HCT116 (cell line): ENCODE measurements at regions not wholly inside any gene's neighbourhood (a gene's known extent, or its start where the extent isn't known, plus 50 kb on each side); places are given as distances from the start of the nearest gene placed in this dataset.
"Not testable (repeated sequence)": the region's sequence is repeated elsewhere in the genome, so short reads cannot be mapped to it uniquely, and the experiment has no call there.

ENCODE experiments used
- ATF3 ChIP-seq: IDR thresholded peaks from 2 replicates; pipeline ENCODE4 v1.6.1; 2012
- CEBPB ChIP-seq: IDR thresholded peaks from 2 replicates; pipeline ENCODE4 v1.6.1; 2012; ENCODE audit warnings: low read depth
- EGR1 ChIP-seq: IDR thresholded peaks from 2 replicates; pipeline ENCODE4 v1.6.1; 2012; ENCODE audit warnings: low read depth
- EZH2 ChIP-seq: fragments of 200-600 bp; sonication (generic); IDR thresholded peaks from 2 replicates; pipeline ENCODE4 v1.6.1; 2017; ENCODE audit warnings: antibody characterized with exemption, mixed run types
- MAX ChIP-seq: IDR thresholded peaks from 2 replicates; pipeline ENCODE4 v1.6.1; 2012
- POLR2A ChIP-seq: IDR thresholded peaks from 2 replicates; pipeline ENCODE4 v1.7.0; 2011; ENCODE audit warnings: borderline replicate concordance; ENCODE audit not compliant: insufficient read depth, insufficient read length; ENCODE audit errors: extremely low read depth
- RAD21 ChIP-seq: IDR thresholded peaks from 2 replicates; pipeline ENCODE4 v1.6.1; 2012; ENCODE audit warnings: low read depth, mild to moderate bottlenecking
- REST ChIP-seq: IDR thresholded peaks from 2 replicates; pipeline ENCODE4 v1.6.1; 2012; ENCODE audit warnings: low read depth
- TCF7L2 ChIP-seq: IDR thresholded peaks from 2 replicates; pipeline ENCODE4 v1.7.0; 2011; ENCODE audit warnings: borderline replicate concordance, inconsistent platforms; ENCODE audit not compliant: insufficient read depth, insufficient read length; ENCODE audit errors: extremely low read depth
- YY1 ChIP-seq: IDR thresholded peaks from 2 replicates; pipeline ENCODE4 v1.6.1; 2011; ENCODE audit warnings: low read length, low read depth, moderate library complexity, mild to moderate bottlenecking; ENCODE audit not compliant: insufficient replicate concordance; ENCODE audit errors: extremely low read depth
- ZNF274 ChIP-seq: fragments of 200-500 bp; sonication (Bioruptor generic); IDR thresholded peaks from 2 replicates; pipeline ENCODE4 v1.6.1; 2014; ENCODE audit warnings: mild to moderate bottlenecking, low read depth, low read length, inconsistent platforms
- TF ChIP-seq, protein P1 (sequence below), 3 experiments: fragments of 200-600 bp in 1 of 3; sonication (generic) in 1 of 3; IDR thresholded peaks in 2 of 3; conservative IDR thresholded peaks in 1 of 3; 2 replicates each; pipeline ENCODE4 v1.5.1; 2012 to 2017; ENCODE audit warnings: low read depth in 2 of 3, low read length in 2 of 3, antibody characterized with exemption in 1 of 3, borderline replicate concordance in 1 of 3, control low read depth in 1 of 3, mild to moderate bottlenecking in 1 of 3, mixed read lengths in 1 of 3, mixed run types in 1 of 3, moderate library complexity in 1 of 3; ENCODE audit not compliant: insufficient read depth in 1 of 3

- TF ChIP-seq, protein P1, sequence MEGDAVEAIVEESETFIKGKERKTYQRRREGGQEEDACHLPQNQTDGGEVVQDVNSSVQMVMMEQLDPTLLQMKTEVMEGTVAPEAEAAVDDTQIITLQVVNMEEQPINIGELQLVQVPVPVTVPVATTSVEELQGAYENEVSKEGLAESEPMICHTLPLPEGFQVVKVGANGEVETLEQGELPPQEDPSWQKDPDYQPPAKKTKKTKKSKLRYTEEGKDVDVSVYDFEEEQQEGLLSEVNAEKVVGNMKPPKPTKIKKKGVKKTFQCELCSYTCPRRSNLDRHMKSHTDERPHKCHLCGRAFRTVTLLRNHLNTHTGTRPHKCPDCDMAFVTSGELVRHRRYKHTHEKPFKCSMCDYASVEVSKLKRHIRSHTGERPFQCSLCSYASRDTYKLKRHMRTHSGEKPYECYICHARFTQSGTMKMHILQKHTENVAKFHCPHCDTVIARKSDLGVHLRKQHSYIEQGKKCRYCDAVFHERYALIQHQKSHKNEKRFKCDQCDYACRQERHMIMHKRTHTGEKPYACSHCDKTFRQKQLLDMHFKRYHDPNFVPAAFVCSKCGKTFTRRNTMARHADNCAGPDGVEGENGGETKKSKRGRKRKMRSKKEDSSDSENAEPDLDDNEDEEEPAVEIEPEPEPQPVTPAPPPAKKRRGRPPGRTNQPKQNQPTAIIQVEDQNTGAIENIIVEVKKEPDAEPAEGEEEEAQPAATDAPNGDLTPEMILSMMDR (IDR thresholded peaks at IDR 0.05 in 2 of 3, conservative IDR thresholded peaks at IDR 0.05 in 1 of 3; ENCODE audit: borderline replicate concordance in 1 of 3, insufficient read depth in 1 of 3, low read depth in 2 of 3, low read length in 2 of 3): not testable (repeated sequence)
- TF ChIP-seq YY1, POLR2A, TCF7L2, EZH2, MAX, ZNF274, EGR1, ATF3, REST, RAD21, CEBPB: not testable (repeated sequence)
Observed at GRCh38 chr15:30470601-30471365, 56.7 kb upstream of the GOLGA8R start.
